GM18870 (cell line): ENCODE measurements at regions not wholly inside any gene's neighbourhood (a gene's known extent, or its start where the extent isn't known, plus 50 kb on each side); places are given as distances from the start of the nearest gene placed in this dataset.

Experiments
- ATAC-seq: cut with Tn5 transposase; IDR thresholded peaks from one replicate; pipeline ENCODE4 v1.9.1; 2021; ENCODE audit warnings: moderate library complexity; ENCODE audit not compliant: unreplicated experiment

GRCh38 chr10:28810057-28810870, 132.9 kb downstream of the BAMBI start:
- no peak for ATAC-seq

- ATAC-seq: no peak
These were observed 134.5 kb downstream of the BAMBI start for GRCh38 chr10:28811639-28812349.

- no peak for ATAC-seq
These were observed 135.4 kb downstream of the BAMBI start for GRCh38 chr10:28812384-28813372.

- no peak for ATAC-seq
These were observed 138.4 kb downstream of the BAMBI start for GRCh38 chr10:28815681-28816080.

GRCh38 chr10:28822719-28823464, 145.6 kb downstream of the BAMBI start:
- ATAC-seq: no peak

- ATAC-seq: no peak
These were observed 146.3 kb downstream of the BAMBI start for GRCh38 chr10:28823501-28824075.

GRCh38 chr10:28833313-28833712, 156.0 kb downstream of the BAMBI start:
- no peak for ATAC-seq

- ATAC-seq: no peak
These were observed 159.1 kb downstream of the BAMBI start for GRCh38 chr10:28836435-28836743.

- ATAC-seq: no peak
These were observed 160.5 kb downstream of the BAMBI start for GRCh38 chr10:28837613-28838390.

- ATAC-seq: no peak
These were observed 161.6 kb downstream of the BAMBI start for GRCh38 chr10:28838908-28839307.

GRCh38 chr10:28839600-28840007, 162.3 kb downstream of the BAMBI start:
- ATAC-seq: no peak

GRCh38 chr10:28840202-28840601, 162.9 kb downstream of the BAMBI start:
- no peak for ATAC-seq

- ATAC-seq: no peak
These were observed 163.7 kb downstream of the BAMBI start for GRCh38 chr10:28840971-28841370.

- ATAC-seq: no peak
These were observed 164.3 kb downstream of the BAMBI start for GRCh38 chr10:28841625-28842024.

GRCh38 chr10:28842321-28842720, 165.0 kb downstream of the BAMBI start:
- ATAC-seq: no peak

GRCh38 chr10:28845009-28845682, 167.8 kb downstream of the BAMBI start:
- no peak for ATAC-seq

GRCh38 chr10:28849309-28849708, 172.0 kb downstream of the BAMBI start:
- no peak for ATAC-seq

GRCh38 chr10:28849821-28850220, 172.5 kb downstream of the BAMBI start:
- no peak for ATAC-seq

GRCh38 chr10:28850784-28851183, 173.5 kb downstream of the BAMBI start:
- ATAC-seq: no peak
